ENCODE measurements at regions not wholly inside any gene's neighbourhood (a gene's known extent, or its start where the extent isn't known, plus 50 kb on each side); places are given as distances from the start of the nearest gene placed in this dataset.

GRCh38 chr12:92326877-92327276, 181.2 kb upstream of the BTG1 start:
- peaks cover 25% of the 10 kb centered on the region for H3K9me3 Mint-ChIP-seq
- H3K79me2 ChIP-seq (ENCODE audit: low read depth) = no peaks in the 10 kb centered on the region
- H3K27ac ChIP-seq = no peak overlapping the region
- no peaks in the 10 kb centered on the region for H3K27me3 Mint-ChIP-seq (ENCODE audit: insufficient read depth, low read depth)
- no peak overlapping the region for H2AFZ ChIP-seq (replicated peaks)
- H3K27me3 ChIP-seq = no peaks in the 10 kb centered on the region
- H4K20me1 ChIP-seq (ENCODE audit: low read depth) = no peaks in the 10 kb centered on the region
- H3K9ac ChIP-seq = no peak overlapping the region
- H3K4me3 Mint-ChIP-seq = no peak overlapping the region
- H3K4me2 ChIP-seq = no peak overlapping the region
- no peak overlapping the region for H3K27ac Mint-ChIP-seq
- DNase-seq (ENCODE audit: low spot score) = no peak
- no peaks in the 10 kb centered on the region for H3F3A ChIP-seq (ENCODE audit: low read depth)
- H3K4me3 ChIP-seq = no peak overlapping the region
- H3K4me1 ChIP-seq = peaks cover 5% of the 10 kb centered on the region
- H3K9me3 ChIP-seq (ENCODE audit: low read depth) = no peaks in the 10 kb centered on the region
- peaks cover 2% of the 10 kb centered on the region for H3K4me1 Mint-ChIP-seq
- peaks cover 3% of the 10 kb centered on the region for H3K36me3 Mint-ChIP-seq
- no peak for TF ChIP-seq EZH2 (IDR thresholded peaks at IDR 0.05)
- no peak for TF ChIP-seq EZH2phosphoT487 (IDR thresholded peaks at IDR 0.05)
- no peaks in the 10 kb centered on the region for H3K36me3 ChIP-seq

DNA sequence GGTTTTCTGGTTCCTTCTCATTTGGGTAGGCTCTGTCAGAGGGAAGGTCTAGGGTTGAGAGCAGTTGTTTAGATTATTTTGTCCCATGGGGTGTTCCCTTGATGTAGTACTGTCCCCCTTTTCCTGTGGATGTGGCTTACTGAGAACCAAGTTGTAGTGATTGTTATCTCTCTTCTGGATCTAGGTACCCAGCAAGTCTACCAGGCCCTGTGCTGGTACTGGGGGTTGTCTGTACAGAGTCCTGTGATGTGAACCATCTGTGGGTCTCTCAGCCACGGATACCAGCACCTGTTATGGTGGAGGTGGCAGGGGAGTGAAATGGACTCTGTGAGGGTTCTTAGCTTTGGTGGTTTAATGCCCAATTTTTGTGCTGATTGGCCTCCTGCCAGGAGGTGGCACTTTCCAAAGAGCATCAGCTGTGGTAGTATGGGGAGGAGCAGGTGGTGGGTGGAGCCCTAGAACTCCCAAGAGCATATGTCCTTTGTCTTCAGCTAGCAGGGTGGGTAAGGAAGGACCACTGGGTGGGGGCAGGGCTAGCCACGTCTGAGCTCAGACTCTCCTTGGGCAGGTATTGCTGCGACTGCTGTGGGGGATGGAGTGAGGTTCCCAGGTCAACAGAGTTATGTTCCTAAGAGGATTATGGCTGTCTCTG, 179.3 kb upstream of the BTG1 start:
- no peak for DNase-seq (ENCODE audit: low spot score)
- no peaks in the 10 kb centered on the region for H3K27me3 Mint-ChIP-seq (ENCODE audit: insufficient read depth, low read depth)
- H3K36me3 ChIP-seq = no peaks in the 10 kb centered on the region
- no peak overlapping the region for H3K4me3 Mint-ChIP-seq
- H3K9me3 Mint-ChIP-seq = peaks cover 42% of the 10 kb centered on the region
- no peak overlapping the region for H3K27ac ChIP-seq
- H3K9me3 ChIP-seq (ENCODE audit: low read depth) = no peaks in the 10 kb centered on the region
- no peak overlapping the region for H3K27ac Mint-ChIP-seq
- no peak overlapping the region for H3K4me2 ChIP-seq
- TF ChIP-seq CTCF (IDR thresholded peaks at IDR 0.05) = no peak
- TF ChIP-seq EZH2phosphoT487 (IDR thresholded peaks at IDR 0.05) = no peak
- no peak overlapping the region for H3K4me3 ChIP-seq
- H3K79me2 ChIP-seq (ENCODE audit: low read depth) = no peaks in the 10 kb centered on the region
- H2AFZ ChIP-seq (replicated peaks) = no peak overlapping the region
- H3K27me3 ChIP-seq = no peaks in the 10 kb centered on the region
- no peaks in the 10 kb centered on the region for H3K4me1 ChIP-seq
- peaks cover 2% of the 10 kb centered on the region for H3K4me1 Mint-ChIP-seq
- H3K9ac ChIP-seq = no peak overlapping the region
- peaks cover 3% of the 10 kb centered on the region for H3K36me3 Mint-ChIP-seq
- H3F3A ChIP-seq (ENCODE audit: low read depth) = no peaks in the 10 kb centered on the region
- no peaks in the 10 kb centered on the region for H4K20me1 ChIP-seq (ENCODE audit: low read depth)

- Mint-ChIP-seq H3K27ac (no peak overlapping the region), H3K4me3 (no peak overlapping the region), H3K9me3 (peaks cover 6% of the 10 kb centered on the region), H3K27me3 (ENCODE audit: insufficient read depth, low read depth) (peaks cover 3% of the 10 kb centered on the region), H3K4me1 (no peaks in the 10 kb centered on the region), H3K36me3 (no peaks in the 10 kb centered on the region)
- Histone ChIP-seq H3F3A (ENCODE audit: low read depth) (no peaks in the 10 kb centered on the region), H3K9me3 (ENCODE audit: low read depth) (no peaks in the 10 kb centered on the region), H3K4me1 (no peaks in the 10 kb centered on the region), H3K4me2 (no peak overlapping the region), H3K79me2 (ENCODE audit: low read depth) (no peaks in the 10 kb centered on the region), H2AFZ (replicated peaks) (no peak overlapping the region), H4K20me1 (ENCODE audit: low read depth) (no peaks in the 10 kb centered on the region), H3K9ac (no peak overlapping the region), H3K27ac (no peak overlapping the region), H3K4me3 (no peak overlapping the region), H3K36me3 (no peaks in the 10 kb centered on the region), H3K27me3 (no peaks in the 10 kb centered on the region)
- TF ChIP-seq EZH2 (IDR thresholded peaks at IDR 0.05) (no peak), EZH2phosphoT487 (IDR thresholded peaks at IDR 0.05) (no peak), CTCF (IDR thresholded peaks at IDR 0.05) (no peak)
- no peak for DNase-seq (ENCODE audit: low spot score)
Measured at GRCh38 chr12:92312463-92312964, 166.9 kb upstream of the BTG1 start.

DNA sequence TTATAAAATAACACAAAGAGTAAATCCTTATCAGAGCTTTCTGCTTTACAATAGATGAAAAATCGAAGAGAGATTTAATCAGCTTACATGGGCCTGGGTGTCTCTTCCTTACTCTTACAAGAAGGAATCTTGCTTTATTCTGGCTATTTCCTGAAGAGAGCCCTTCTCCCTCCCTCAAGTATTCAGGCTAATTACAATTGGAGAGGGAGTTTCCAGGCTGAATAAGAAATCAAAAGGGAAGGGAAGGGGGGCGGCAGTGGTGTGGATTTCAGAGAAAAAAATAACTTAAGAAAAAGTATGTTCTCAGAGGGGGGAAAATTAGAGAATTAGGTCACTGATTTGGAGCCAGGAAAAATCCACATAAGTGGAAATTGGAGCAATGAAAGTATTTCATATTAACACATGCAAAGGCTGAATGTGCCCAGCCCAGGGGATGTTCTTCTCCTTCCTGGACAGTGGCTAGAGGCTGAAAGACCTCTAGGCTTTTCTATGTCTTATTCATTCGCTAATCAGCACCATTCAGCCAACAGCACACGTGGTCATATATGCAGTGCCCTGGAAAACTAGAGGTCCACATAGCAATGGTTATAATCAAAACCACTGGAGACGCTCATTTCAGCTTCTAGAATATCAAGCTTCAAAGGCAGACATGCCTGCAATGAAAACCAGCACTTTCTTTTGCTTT, 158.9 kb upstream of the BTG1 start:
- no peak overlapping the region for H2AFZ ChIP-seq (replicated peaks)
- H3K4me1 ChIP-seq = peaks cover 38% of the 10 kb centered on the region
- no peaks in the 10 kb centered on the region for H3K27me3 ChIP-seq
- peak; percentile 78 for DNase-seq (ENCODE audit: low spot score)
- no peaks in the 10 kb centered on the region for H4K20me1 ChIP-seq (ENCODE audit: low read depth)
- Mint-ChIP-seq H3K4me1 (peaks cover 27% of the 10 kb centered on the region), H3K27ac (no peak overlapping the region), H3K4me3 (no peak overlapping the region), H3K27me3 (ENCODE audit: insufficient read depth, low read depth) (peaks cover 7% of the 10 kb centered on the region), H3K9me3 (peaks cover 2% of the 10 kb centered on the region), H3K36me3 (no peaks in the 10 kb centered on the region)
- no peaks in the 10 kb centered on the region for H3K36me3 ChIP-seq
- no peak overlapping the region for H3K9ac ChIP-seq
- H3K9me3 ChIP-seq (ENCODE audit: low read depth) = no peaks in the 10 kb centered on the region
- H3K79me2 ChIP-seq (ENCODE audit: low read depth) = no peaks in the 10 kb centered on the region
- no peak for TF ChIP-seq EZH2phosphoT487 (IDR thresholded peaks at IDR 0.05)
- no peak for TF ChIP-seq CTCF (IDR thresholded peaks at IDR 0.05)
- TF ChIP-seq EZH2 (IDR thresholded peaks at IDR 0.05) = no peak
- peaks cover 25% of the 10 kb centered on the region for H3F3A ChIP-seq (ENCODE audit: low read depth)
- peak overlapping the region; percentile 25 for H3K4me3 ChIP-seq
- peak overlapping the region; percentile 60 for H3K4me2 ChIP-seq
- H3K27ac ChIP-seq = peak overlapping the region; percentile 20

All from neural progenitor cell (in vitro differentiated cells).